Lung (tissue), 11 donors: ENCODE measurements at regions not wholly inside any gene's neighbourhood (a gene's known extent, or its start where the extent isn't known, plus 50 kb on each side); places are given as distances from the start of the nearest gene placed in this dataset.
A peak's percentile ranks its signal among the peaks of the same experiment; 100 is the strongest.
"Not testable (repeated sequence)": the region's sequence is repeated elsewhere in the genome, so short reads cannot be mapped to it uniquely, and the experiment has no call there.

Source experiments
- ATAC-seq: fragments of 200-7000 bp; cut with Tn5 transposase; one replicate; pipeline ENCODE4 v1.9.1; 2020; ENCODE audit warnings: moderate number of reproducible peaks; ENCODE audit not compliant: insufficient read depth, low FRiP score
- DNase-seq, 3 donors: peaks; one replicate each; pipeline ENCODE4 v3.0.0-alpha.2; 2013 to 2017
- H3K27ac ChIP-seq, 2 donors: one replicate each; pipeline ENCODE4 v1.5.1; 2013; ENCODE audit warnings: mild to moderate bottlenecking in 2 of 2, moderate library complexity in 2 of 2, control low read depth in 1 of 2, inconsistent platforms in 1 of 2, low read depth in 1 of 2, low read length in 1 of 2
- H3K27me3 ChIP-seq, 3 donors: one replicate each; pipeline ENCODE4 v1.5.1; 2013; ENCODE audit warnings: low read length in 2 of 3; ENCODE audit not compliant: control insufficient read depth in 3 of 3, insufficient read depth in 3 of 3
- H3K36me3 ChIP-seq, 4 donors: one replicate each; pipeline ENCODE4 v1.5.1; 2013; ENCODE audit warnings: low read length in 4 of 4, mild to moderate bottlenecking in 1 of 4, moderate library complexity in 1 of 4; ENCODE audit not compliant: control insufficient read depth in 4 of 4, insufficient read depth in 4 of 4
- H3K4me1 ChIP-seq, 5 donors: one replicate each; pipeline ENCODE4 v1.5.1; 2013; ENCODE audit warnings: low read length in 5 of 5, mild to moderate bottlenecking in 2 of 5, moderate library complexity in 1 of 5; ENCODE audit not compliant: control insufficient read depth in 5 of 5, insufficient read depth in 5 of 5
- H3K4me3 ChIP-seq: one replicate; pipeline ENCODE4 v1.5.1; 2013; ENCODE audit warnings: mild to moderate bottlenecking, control low read depth, moderate library complexity
- H3K9ac ChIP-seq, 2 donors: one replicate each; pipeline ENCODE4 v1.5.1; 2013; ENCODE audit warnings: low read length in 2 of 2, control low read depth in 1 of 2; ENCODE audit not compliant: insufficient read depth in 1 of 2
- H3K9me3 ChIP-seq, 4 donors: one replicate each; pipeline ENCODE4 v1.5.1; 2013; ENCODE audit warnings: low read length in 3 of 4, mild to moderate bottlenecking in 1 of 4, moderate library complexity in 1 of 4; ENCODE audit not compliant: control insufficient read depth in 4 of 4, insufficient read depth in 3 of 4
- CTCF ChIP-seq: IDR thresholded peaks from 2 replicates; pipeline ENCODE4 v1.5.1; 2012; ENCODE audit warnings: mild to moderate bottlenecking; ENCODE audit errors: control extremely low read depth, extremely low read depth
- WGBS, 2 donors: extraction: QIAGEN DNeasy Blood & Tissue Kit; methylation state at CpG; one replicate each; pipeline ENCODE4 v1.1.7; 2013; 5-methylcytosine and 5-hydroxymethylcytosine counted together
- donor health status: control.
- donor health status: control.
- donor health status: Bipolar disorder and iron deficiency.
- donor health status: healthy.
- donor health status: DM: yes; HTN: yes; CAD: no.

GRCh38 chr7:66504131-66504530 is 124.5 kb upstream of the KCTD7 start:
- Histone ChIP-seq H3K9ac (no peak overlapping the region), H3K36me3 (no peaks in the 10 kb centered on the region), H3K9me3 (peaks cover 0 to 7% (median 0%) of the 10 kb centered on the region in 4 donors), H3K27me3 (peaks cover 0 to 10% (median 0%) of the 10 kb centered on the region in 3 donors), H3K27ac (no peak overlapping the region), H3K4me3 (no peak overlapping the region), H3K4me1 (no peaks in the 10 kb centered on the region)
- DNase-seq (no peak), ATAC-seq (no peak)
- TF ChIP-seq CTCF = no peak
- 83 to 85% methylated on average over 8 to 10 of the region's 10 CpGs for WGBS, 2 donors

- H3K27me3 ChIP-seq = peaks cover 0 to 10% (median 0%) of the 10 kb centered on the region in 3 donors
- 93 to 98% methylated on average over 30 of the region's 30 CpGs for WGBS, 2 donors
- no peak for TF ChIP-seq CTCF
- no peak overlapping the region for H3K4me3 ChIP-seq
- H3K36me3 ChIP-seq = no peaks in the 10 kb centered on the region
- DNase-seq (no peak), ATAC-seq (no peak)
- H3K9me3 ChIP-seq = peaks cover 0 to 7% (median 0%) of the 10 kb centered on the region in 4 donors
- H3K9ac ChIP-seq = no peak overlapping the region
- H3K4me1 ChIP-seq = no peaks in the 10 kb centered on the region
- H3K27ac ChIP-seq = no peak overlapping the region
These were observed 123.7 kb upstream of the KCTD7 start for GRCh38 chr7:66505009-66505408.

GRCh38 chr7:66505531-66506451 is 122.9 kb upstream of the KCTD7 start:
- no peaks in the 10 kb centered on the region for H3K36me3 ChIP-seq
- no peak overlapping the region for H3K9ac ChIP-seq
- no peak for TF ChIP-seq CTCF
- no peak overlapping the region for H3K4me3 ChIP-seq
- peaks cover 0 to 7% (median 0%) of the 10 kb centered on the region in 4 donors for H3K9me3 ChIP-seq
- H3K27me3 ChIP-seq = peaks cover 0 to 10% (median 0%) of the 10 kb centered on the region in 3 donors
- H3K4me1 ChIP-seq = no peaks in the 10 kb centered on the region
- 49 to 55% methylated on average over 78 to 86 of the region's 86 CpGs for WGBS, 2 donors
- DNase-seq (peak; percentile 42), ATAC-seq (no peak)
- no peak overlapping the region for H3K27ac ChIP-seq

- not testable (repeated sequence) for H3K9ac ChIP-seq, H3K9me3 ChIP-seq, H3K36me3 ChIP-seq, ATAC-seq, H3K4me1 ChIP-seq, DNase-seq, H3K27ac ChIP-seq, H3K4me3 ChIP-seq
- H3K27me3 ChIP-seq = peaks cover 0 to 10% (median 0%) of the 10 kb centered on the region in 3 donors
- WGBS, 2 donors = 73 to 79% methylated on average over 10 of the region's 10 CpGs
These were observed 122.0 kb upstream of the KCTD7 start for GRCh38 chr7:66506703-66507102.
